Hepatocyte (in vitro differentiated cells): ENCODE measurements at regions not wholly inside any gene's neighbourhood (a gene's known extent, or its start where the extent isn't known, plus 50 kb on each side); places are given as distances from the start of the nearest gene placed in this dataset.

Experiments used
- CTCF ChIP-seq: fragments of 200-600 bp; sonication (generic); IDR thresholded peaks from 2 replicates; pipeline ENCODE4 v1.5.1; 2016; ENCODE audit warnings: antibody characterized with exemption, mild to moderate bottlenecking; ENCODE audit not compliant: poor library complexity
- EZH2 ChIP-seq: fragments of 200-600 bp; sonication (generic); IDR thresholded peaks from 2 replicates; pipeline ENCODE4 v1.6.1; 2016; ENCODE audit warnings: antibody characterized with exemption, mild to moderate bottlenecking, borderline replicate concordance
- EZH2phosphoT487 ChIP-seq: fragments of 200-600 bp; sonication (generic); IDR thresholded peaks from one replicate; pipeline ENCODE4 v1.6.1; 2018; ENCODE audit warnings: antibody characterized with exemption, mild to moderate bottlenecking, low read depth, moderate library complexity; ENCODE audit not compliant: unreplicated experiment, severe bottlenecking

- TF ChIP-seq CTCF = no peak
- TF ChIP-seq EZH2 = no peak
- no peak for TF ChIP-seq EZH2phosphoT487
These were observed 70.1 kb upstream of the HCCS start for GRCh38 chrX:11040996-11041395.
